PC-3 (cell line): ENCODE measurements at regions not wholly inside any gene's neighbourhood (a gene's known extent, or its start where the extent isn't known, plus 50 kb on each side); places are given as distances from the start of the nearest gene placed in this dataset.
A peak's percentile ranks its signal among the peaks of the same experiment; 100 is the strongest.

Experiments used
- ATAC-seq: fragments of 200-7000 bp; cut with Tn5 transposase; 2 replicates; pipeline ENCODE4 v1.9.1; 2020; ENCODE audit warnings: mild to moderate bottlenecking, moderate library complexity
- BruUV-seq: library from RNA; stranded (reverse); fragments of 400-500 nt; replicated peaks from 2 replicates; lab custom pipeline; 2021; lab: Mats Ljungman, UMichigan
- CTCF ChIA-PET: fragments of 300-600 bp; sonication (Branson Sonifier 250); formaldehyde crosslinking; loops from one replicate; lab custom pipeline; 2022; ENCODE audit warnings: antibody characterized with exemption; lab: Charles Lee
- POLR2A ChIA-PET: fragments of 300-600 bp; sonication (Branson Sonifier 250); formaldehyde crosslinking; loops from one replicate; lab custom pipeline; 2022; ENCODE audit warnings: antibody characterized with exemption; ENCODE audit not compliant: unreplicated experiment; lab: Charles Lee
- DNase-seq: peaks from one replicate; pipeline ENCODE4 v3.0.0-alpha.2; 2015
- H2AFZ ChIP-seq: fragments of 300-600 bp; sonication (generic); 2 replicates; pipeline ENCODE4 v1.6.0; 2016; ENCODE audit warnings: antibody characterized with exemption, low read length
- H3F3A ChIP-seq: fragments of 300-600 bp; sonication (generic); one replicate; pipeline ENCODE4 v1.6.0; 2017; ENCODE audit warnings: antibody characterized with exemption, low read length, control low read depth, mild to moderate bottlenecking; ENCODE audit not compliant: unreplicated experiment
- H3K27ac ChIP-seq: fragments of 300-600 bp; sonication (generic); 2 replicates; pipeline ENCODE4 v1.5.1; 2016; ENCODE audit warnings: mild to moderate bottlenecking, low read length
- H3K27me3 ChIP-seq: fragments of 300-600 bp; sonication (generic); 2 replicates; pipeline ENCODE4 v1.6.1; 2016; ENCODE audit warnings: low read length, mixed read lengths
- H3K36me3 ChIP-seq: fragments of 300-600 bp; sonication (generic); 2 replicates; pipeline ENCODE4 v1.6.1; 2016; ENCODE audit warnings: low read depth, mixed run types, low read length, mixed read lengths
- H3K4me1 ChIP-seq: fragments of 300-600 bp; sonication (generic); 2 replicates; pipeline ENCODE4 v1.5.1; 2016; ENCODE audit warnings: low read length; ENCODE audit not compliant: insufficient read depth
- H3K4me2 ChIP-seq: fragments of 300-600 bp; sonication (generic); 2 replicates; pipeline ENCODE4 v1.6.0; 2016; ENCODE audit warnings: low read length
- H3K4me3 ChIP-seq: fragments of 300-600 bp; sonication (generic); 2 replicates; pipeline ENCODE4 v1.5.1; 2016; ENCODE audit warnings: mild to moderate bottlenecking, low read length, mixed read lengths
- H3K79me2 ChIP-seq: fragments of 300-600 bp; sonication (generic); 2 replicates; pipeline ENCODE4 v1.6.1; 2017; ENCODE audit warnings: low read length, mixed read lengths
- H3K9ac ChIP-seq: fragments of 300-600 bp; sonication (generic); 2 replicates; pipeline ENCODE4 v1.6.0; 2016; ENCODE audit warnings: mild to moderate bottlenecking, low read length
- H3K9me2 ChIP-seq: fragments of 300-600 bp; sonication (generic); replicated peaks from 2 replicates; pipeline ENCODE4 v1.6.1; 2016; ENCODE audit warnings: mixed run types, low read length, mixed read lengths
- H3K9me3 ChIP-seq: fragments of 300-600 bp; sonication (generic); 2 replicates; pipeline ENCODE4 v1.6.1; 2016; ENCODE audit warnings: low read length, mixed read lengths
- H4K20me1 ChIP-seq: fragments of 300-600 bp; sonication (generic); 2 replicates; pipeline ENCODE4 v1.6.1; 2016; ENCODE audit warnings: low read length, mixed read lengths
- EZH2 ChIP-seq: fragments of 300-600 bp; sonication (generic); IDR thresholded peaks from one replicate; pipeline ENCODE4 v1.6.1; 2017; ENCODE audit warnings: antibody characterized with exemption, mild to moderate bottlenecking, low read length; ENCODE audit not compliant: unreplicated experiment
- EZH2phosphoT487 ChIP-seq: fragments of 300-600 bp; sonication (generic); IDR thresholded peaks from 2 replicates; pipeline ENCODE4 v1.6.1; 2018; ENCODE audit warnings: mild to moderate bottlenecking, antibody characterized with exemption, low read length, borderline replicate concordance
- intact Hi-C: fragments of 100-400 bp; cut with micrococcal nuclease; formaldehyde crosslinking; loops from 2 replicates; pipeline ENCODE4 v1.9.0; 2023
- TF ChIP-seq, protein P1 (sequence below): fragments of 300-600 bp; sonication (generic); conservative IDR thresholded peaks from 2 replicates; pipeline ENCODE4 v1.5.1; 2017; ENCODE audit warnings: antibody characterized with exemption, low read depth, mild to moderate bottlenecking, low read length

DNA sequence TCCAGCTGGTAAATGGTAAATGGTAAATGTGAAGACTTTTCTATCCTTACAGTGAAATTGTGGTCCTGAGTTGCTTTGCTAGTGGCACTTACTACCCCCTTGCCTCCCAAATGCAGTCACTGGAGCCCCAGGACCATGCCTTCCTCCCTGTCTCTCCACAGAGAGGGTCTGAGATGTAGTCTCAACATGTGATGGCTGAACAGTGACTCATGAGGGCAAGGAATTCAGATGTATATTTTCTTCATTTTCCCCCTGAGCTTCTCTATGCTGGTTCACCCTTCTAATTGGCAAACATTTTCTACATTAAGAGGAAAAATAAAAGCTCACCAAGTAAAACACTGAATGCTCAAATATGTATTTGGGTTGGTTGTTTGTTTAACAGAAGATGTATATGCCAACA is 232.0 kb downstream of the SH3BP4 start:
- no TSS peak for BruUV-seq
- H3K9me3 ChIP-seq = no peaks in the 10 kb centered on the region
- no peak overlapping the region for H3K27ac ChIP-seq
- no peaks in the 10 kb centered on the region for H3F3A ChIP-seq
- no peaks in the 10 kb centered on the region for H3K4me1 ChIP-seq
- no peaks in the 10 kb centered on the region for H3K36me3 ChIP-seq
- TF ChIP-seq, protein P1, sequence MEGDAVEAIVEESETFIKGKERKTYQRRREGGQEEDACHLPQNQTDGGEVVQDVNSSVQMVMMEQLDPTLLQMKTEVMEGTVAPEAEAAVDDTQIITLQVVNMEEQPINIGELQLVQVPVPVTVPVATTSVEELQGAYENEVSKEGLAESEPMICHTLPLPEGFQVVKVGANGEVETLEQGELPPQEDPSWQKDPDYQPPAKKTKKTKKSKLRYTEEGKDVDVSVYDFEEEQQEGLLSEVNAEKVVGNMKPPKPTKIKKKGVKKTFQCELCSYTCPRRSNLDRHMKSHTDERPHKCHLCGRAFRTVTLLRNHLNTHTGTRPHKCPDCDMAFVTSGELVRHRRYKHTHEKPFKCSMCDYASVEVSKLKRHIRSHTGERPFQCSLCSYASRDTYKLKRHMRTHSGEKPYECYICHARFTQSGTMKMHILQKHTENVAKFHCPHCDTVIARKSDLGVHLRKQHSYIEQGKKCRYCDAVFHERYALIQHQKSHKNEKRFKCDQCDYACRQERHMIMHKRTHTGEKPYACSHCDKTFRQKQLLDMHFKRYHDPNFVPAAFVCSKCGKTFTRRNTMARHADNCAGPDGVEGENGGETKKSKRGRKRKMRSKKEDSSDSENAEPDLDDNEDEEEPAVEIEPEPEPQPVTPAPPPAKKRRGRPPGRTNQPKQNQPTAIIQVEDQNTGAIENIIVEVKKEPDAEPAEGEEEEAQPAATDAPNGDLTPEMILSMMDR = no peak
- TF ChIP-seq EZH2 (no peak), EZH2phosphoT487 (no peak)
- H3K9ac ChIP-seq = no peak overlapping the region
- no peak overlapping the region for H3K4me3 ChIP-seq
- ChIA-PET POLR2A (no interaction called here), CTCF (no interaction called here)
- ATAC-seq (peak; percentile 37; the same call in 1 of the 2 replicates), DNase-seq (no peak)
- no peaks in the 10 kb centered on the region for H3K27me3 ChIP-seq
- intact Hi-C loops = no loop called here
- H3K79me2 ChIP-seq = no peaks in the 10 kb centered on the region
- H3K9me2 ChIP-seq = no peaks in the 10 kb centered on the region
- no peaks in the 10 kb centered on the region for H4K20me1 ChIP-seq
- H2AFZ ChIP-seq = no peak overlapping the region
- H3K4me2 ChIP-seq = no peak overlapping the region

DNA sequence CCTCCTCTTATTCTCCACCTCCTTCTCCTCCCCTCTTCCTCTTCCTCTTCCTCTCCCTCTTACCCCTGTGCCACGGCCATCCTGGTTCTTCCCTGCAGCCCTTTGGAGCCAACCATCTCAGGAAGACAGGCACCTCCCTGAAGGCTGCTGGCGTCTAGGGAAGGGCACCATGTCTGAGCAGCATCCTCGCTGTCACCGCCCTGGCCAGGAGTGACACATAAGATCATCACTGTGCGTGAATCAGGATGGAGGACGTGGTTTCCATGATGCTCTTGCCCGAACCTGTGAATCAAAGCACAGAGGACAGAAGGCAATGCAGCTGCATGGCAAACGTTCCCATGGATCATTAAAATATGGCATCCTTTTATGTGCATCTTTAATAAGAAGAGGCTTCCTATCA is 236.0 kb downstream of the SH3BP4 start:
- H3K79me2 ChIP-seq = no peaks in the 10 kb centered on the region
- H3K9me3 ChIP-seq = no peaks in the 10 kb centered on the region
- no peak for TF ChIP-seq EZH2
- TF ChIP-seq, protein P1 = no peak
- no peak for TF ChIP-seq EZH2phosphoT487
- H2AFZ ChIP-seq = no peak overlapping the region
- H3K36me3 ChIP-seq = no peaks in the 10 kb centered on the region
- no peaks in the 10 kb centered on the region for H3K27me3 ChIP-seq
- intact Hi-C loops = no loop called here
- no peaks in the 10 kb centered on the region for H3K9me2 ChIP-seq
- CTCF ChIA-PET = no interaction called here
- no peak overlapping the region for H3K27ac ChIP-seq
- POLR2A ChIA-PET = no interaction called here
- DNase-seq (no peak), ATAC-seq (no peak)
- no peaks in the 10 kb centered on the region for H3F3A ChIP-seq
- H3K4me3 ChIP-seq = no peak overlapping the region
- no TSS peak for BruUV-seq
- no peak overlapping the region for H3K4me2 ChIP-seq
- no peak overlapping the region for H3K9ac ChIP-seq
- H4K20me1 ChIP-seq = no peaks in the 10 kb centered on the region
- no peaks in the 10 kb centered on the region for H3K4me1 ChIP-seq

DNA sequence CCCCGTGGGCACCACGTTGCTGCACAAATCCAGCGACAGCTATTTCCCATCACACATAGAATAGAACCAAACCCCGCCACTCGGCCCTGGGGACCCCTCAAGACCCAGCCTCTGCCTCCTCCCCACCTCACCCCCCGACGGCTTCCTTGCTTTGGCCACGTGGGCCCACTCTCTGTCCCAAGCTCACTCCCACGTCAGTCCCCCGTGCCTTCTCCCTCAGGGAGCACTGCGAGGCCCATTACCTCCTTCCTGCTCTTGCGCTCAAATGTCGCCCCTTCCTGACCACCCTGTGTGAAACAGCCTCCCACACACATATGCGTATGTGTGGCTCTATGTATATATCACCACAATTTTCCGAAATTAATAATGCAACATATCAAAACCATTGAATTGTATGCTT is 239.7 kb downstream of the SH3BP4 start:
- Histone ChIP-seq H3K27me3 (no peaks in the 10 kb centered on the region), H3F3A (no peaks in the 10 kb centered on the region), H3K9ac (no peak overlapping the region), H3K4me2 (no peak overlapping the region), H3K9me2 (no peaks in the 10 kb centered on the region), H3K36me3 (no peaks in the 10 kb centered on the region), H4K20me1 (no peaks in the 10 kb centered on the region), H3K79me2 (no peaks in the 10 kb centered on the region), H3K4me3 (no peak overlapping the region), H3K27ac (no peak overlapping the region), H3K9me3 (no peaks in the 10 kb centered on the region), H2AFZ (no peak overlapping the region), H3K4me1 (no peaks in the 10 kb centered on the region)
- ATAC-seq = no peak
- intact Hi-C loops = no loop called here
- CTCF ChIA-PET = no interaction called here
- BruUV-seq = no TSS peak
- POLR2A ChIA-PET = no interaction called here
- no peak for DNase-seq
- TF ChIP-seq EZH2phosphoT487 (no peak), EZH2 (no peak)
- TF ChIP-seq, protein P1 = no peak
